COLO668 (cell line): ENCODE measurements at regions not wholly inside any gene's neighbourhood (a gene's known extent, or its start where the extent isn't known, plus 50 kb on each side); places are given as distances from the start of the nearest gene placed in this dataset.

Source experiments
- DNase-seq: peaks from one replicate; lab custom pipeline; 2025; ENCODE audit not compliant: unreplicated experiment; lab: John Stamatoyannopoulos, UW

- no peak for DNase-seq
These were observed 255.1 kb upstream of the NOX3 start for GRCh38 chr6:155710704-155711103.

GRCh38 chr6:155709262-155709661, 253.6 kb upstream of the NOX3 start:
- DNase-seq: no peak

GRCh38 chr6:155708100-155708499, 252.5 kb upstream of the NOX3 start:
- no peak for DNase-seq

DNA sequence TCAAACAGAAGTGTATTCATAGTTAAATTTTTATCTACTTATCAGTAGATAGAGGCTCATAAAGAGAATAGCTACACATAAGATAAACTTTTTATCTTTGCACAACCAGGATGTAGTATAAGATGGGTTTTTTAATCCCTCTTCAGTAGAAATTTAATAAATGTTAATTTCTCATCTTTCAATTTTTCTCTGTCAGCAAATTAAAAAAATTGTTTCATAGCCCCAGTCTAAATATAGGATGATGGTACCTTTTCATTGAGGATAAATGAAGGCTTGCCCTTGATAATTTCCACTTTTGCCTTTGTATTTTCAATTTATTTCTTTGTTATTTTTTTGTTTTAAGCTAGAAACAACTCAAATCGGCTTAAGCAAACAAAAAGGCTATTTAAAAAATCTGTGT, 251.2 kb upstream of the NOX3 start:
- DNase-seq: no peak

DNA sequence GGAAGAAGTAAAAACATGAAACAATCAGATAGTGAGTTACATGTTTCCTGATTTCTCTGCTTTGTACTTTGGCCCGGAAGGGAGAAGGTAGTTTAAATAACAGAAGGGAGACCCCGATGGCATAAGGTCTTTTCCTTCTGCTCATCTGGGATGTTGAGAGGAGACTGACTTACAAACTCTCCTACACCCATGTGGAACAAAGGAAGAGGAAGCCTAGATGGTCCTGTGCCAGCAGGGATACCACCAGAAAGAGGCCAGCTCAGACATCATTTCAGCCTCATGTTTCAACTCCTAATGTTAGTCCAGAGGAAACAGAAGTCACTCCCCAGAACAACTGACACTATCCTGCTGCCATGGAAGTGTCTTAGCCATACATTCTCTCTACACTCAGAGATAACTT, 250.7 kb upstream of the NOX3 start:
- DNase-seq: no peak

GRCh38 chr6:155701342-155701741, 245.7 kb upstream of the NOX3 start:
- DNase-seq: no peak

GRCh38 chr6:155695495-155695894, 239.9 kb upstream of the NOX3 start:
- no peak for DNase-seq

- no peak for DNase-seq
These were observed 238.8 kb upstream of the NOX3 start for GRCh38 chr6:155694419-155694790.

DNA sequence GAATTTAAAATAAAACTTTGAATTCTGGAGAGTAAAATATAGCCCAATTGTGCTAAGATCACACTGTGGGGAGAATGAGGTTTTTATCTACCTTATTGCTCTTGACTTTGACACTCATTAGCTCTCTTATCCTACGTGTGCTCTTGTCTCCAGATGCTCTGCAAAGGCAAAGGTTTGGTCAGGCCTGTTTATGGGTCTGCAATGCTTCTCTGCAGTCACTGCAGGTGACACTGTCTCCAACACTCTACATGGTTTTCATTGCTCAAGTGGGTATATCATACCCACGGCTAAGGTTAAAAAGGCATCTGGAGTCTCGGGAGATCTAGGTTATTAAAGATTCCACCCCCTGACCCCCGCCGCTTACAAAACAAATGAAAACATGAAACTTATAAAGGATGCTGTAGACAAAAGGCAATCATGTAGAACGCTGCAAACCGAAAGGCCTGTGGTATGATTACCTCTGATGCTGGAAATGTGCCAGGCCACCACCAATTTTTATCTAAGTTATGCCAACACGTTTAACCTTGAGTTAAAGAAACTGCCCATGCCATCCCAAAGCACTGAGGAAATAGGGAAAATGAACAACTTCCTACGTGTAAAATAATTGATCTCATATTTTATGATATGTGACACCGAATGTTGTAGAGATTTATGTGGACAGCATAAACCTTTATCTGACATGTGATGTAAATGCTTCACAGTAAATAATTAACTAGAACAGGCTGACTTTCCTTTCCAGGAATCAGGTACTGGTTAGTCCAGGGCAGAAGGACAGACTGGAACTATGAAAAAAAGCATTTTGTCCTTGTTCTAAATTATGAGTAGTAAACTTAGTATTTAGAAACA, 238.2 kb upstream of the NOX3 start:
- DNase-seq: peak; percentile 72

DNA sequence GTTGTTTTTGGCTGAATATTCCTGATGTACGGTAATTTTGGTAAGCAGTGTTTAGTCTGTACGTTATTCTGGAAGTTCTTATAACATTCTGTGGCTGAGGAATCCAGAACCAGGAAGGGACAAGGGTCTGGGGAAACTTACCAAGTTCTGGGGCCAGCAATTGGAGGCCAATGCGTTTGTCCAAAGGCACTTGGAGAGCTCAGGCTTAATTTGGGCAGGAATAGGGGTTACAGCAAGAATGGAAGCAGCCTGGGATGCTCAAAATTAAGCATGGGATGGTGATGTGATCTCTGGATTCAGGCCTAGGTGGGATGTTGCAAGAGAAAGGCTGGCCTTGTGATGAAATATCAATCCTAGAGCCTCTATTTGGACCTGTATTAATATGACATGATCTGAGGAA, 235.2 kb upstream of the NOX3 start:
- no peak for DNase-seq

- DNase-seq: no peak
These were observed 232.0 kb upstream of the NOX3 start for GRCh38 chr6:155687645-155688044.

DNA sequence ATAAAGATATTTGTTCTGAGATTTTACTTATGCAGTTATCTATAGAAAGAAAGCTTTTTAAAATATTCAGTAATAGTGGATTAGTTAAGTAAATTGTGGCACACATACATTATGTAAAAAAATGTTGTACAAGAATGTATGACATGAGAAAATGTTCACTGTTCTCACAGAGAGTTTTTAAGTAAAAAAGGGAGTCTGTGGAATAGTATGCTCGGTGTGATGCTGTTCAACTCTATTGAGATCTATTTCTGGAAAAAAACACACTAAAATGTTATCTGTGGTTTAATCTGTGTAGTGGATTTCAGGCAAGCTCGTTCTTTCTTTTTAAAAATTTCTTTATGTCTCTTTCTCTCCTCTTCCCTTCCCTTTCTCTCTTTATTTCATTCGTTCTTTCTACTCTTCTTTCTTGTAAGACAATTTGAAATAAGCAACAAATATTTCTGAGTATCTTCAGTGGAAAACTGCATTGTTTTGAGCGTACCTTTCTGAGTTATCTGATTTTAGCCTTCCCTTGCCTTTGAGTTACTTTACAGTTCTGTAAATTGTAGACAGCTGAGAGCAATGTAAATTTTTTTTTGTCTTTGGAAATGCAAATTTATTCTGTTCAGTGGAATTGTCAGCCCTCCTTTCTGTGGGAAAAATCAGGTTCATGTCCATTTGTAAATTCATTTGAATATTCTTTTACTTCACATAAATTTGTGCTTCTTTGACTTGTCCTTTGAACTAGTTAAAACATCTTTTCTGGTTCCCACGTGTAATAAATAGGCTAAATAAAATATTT, 229.0 kb upstream of the NOX3 start:
- DNase-seq: no peak

GRCh38 chr6:155678361-155678760, 222.7 kb upstream of the NOX3 start:
- DNase-seq: no peak

- no peak for DNase-seq
These were observed 220.7 kb upstream of the NOX3 start for GRCh38 chr6:155676346-155676745.

GRCh38 chr6:155670655-155671054, 215.0 kb upstream of the NOX3 start:
- no peak for DNase-seq

DNA sequence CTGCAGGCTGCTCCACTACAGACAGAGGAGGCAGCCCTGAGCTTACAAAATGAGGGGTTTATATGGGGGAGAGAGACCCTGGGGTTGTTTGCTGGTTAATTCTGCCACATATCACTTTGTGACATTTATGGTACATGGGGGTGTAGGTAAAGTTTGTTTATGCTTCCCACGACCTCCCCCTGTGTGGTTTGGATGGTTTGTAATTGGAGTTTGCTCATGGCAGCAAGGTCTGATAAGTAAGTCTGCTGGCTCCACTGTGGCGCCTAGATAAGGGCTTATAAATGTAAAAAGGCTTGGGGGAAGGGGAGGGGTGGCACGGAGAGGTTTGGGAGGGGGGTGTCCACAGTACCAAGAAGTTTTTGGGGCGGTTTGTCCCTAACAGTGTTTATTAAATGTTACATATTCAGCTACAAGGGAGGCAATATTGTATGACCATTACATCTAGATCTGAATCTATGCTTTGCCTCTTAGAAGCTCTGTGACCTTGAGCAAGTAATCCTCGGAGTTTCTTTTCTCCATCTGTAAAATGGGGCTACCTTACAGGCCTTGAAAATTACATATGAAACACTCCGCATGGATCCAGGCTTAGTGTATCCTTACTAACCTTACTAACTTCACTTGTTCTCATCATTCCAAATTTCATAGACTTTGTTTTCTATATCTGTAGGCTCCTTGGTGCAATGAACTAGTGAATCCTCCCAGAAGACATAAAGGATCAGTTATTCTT, 204.8 kb upstream of the NOX3 start:
- no peak for DNase-seq

GRCh38 chr6:155656024-155656423, 200.4 kb upstream of the NOX3 start:
- DNase-seq: no peak

- DNase-seq: no peak
These were observed 198.8 kb upstream of the NOX3 start for GRCh38 chr6:155654474-155654873.

GRCh38 chr6:155648301-155648700, 192.7 kb upstream of the NOX3 start:
- DNase-seq: no peak

GRCh38 chr6:155647354-155647753, 191.7 kb upstream of the NOX3 start:
- DNase-seq: no peak

- DNase-seq: no peak
These were observed 190.8 kb upstream of the NOX3 start for GRCh38 chr6:155646443-155646842.

DNA sequence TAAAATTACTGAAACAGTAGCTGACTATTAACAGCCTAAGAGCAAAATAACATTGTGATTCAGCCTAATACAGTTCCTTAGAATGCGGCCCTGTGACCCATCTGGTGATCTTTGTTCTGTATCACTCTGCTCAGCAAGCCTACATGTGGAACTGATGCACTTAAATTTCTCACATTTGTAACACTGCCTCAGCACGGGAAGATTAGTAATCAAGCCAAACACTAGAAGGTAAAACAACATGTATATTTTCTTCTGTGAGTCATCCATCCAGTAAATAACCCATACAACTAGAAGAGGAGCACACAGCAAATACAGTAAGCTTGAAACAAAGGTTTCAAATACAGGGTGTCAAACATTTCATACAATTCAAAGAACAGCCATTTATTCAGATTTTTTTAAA, 189.7 kb upstream of the NOX3 start:
- DNase-seq: no peak
